OCI-LY1 (cell line): ENCODE measurements at regions not wholly inside any gene's neighbourhood (a gene's known extent, or its start where the extent isn't known, plus 50 kb on each side); places are given as distances from the start of the nearest gene placed in this dataset.

Source experiments
- EZH2 ChIP-seq: fragments of 200-600 bp; sonication (generic), shearing (Covaris generic); IDR thresholded peaks from 2 replicates; pipeline ENCODE4 v1.8.0; 2017; ENCODE audit warnings: borderline replicate concordance, mixed run types, mild to moderate bottlenecking, antibody characterized with exemption, low read length, moderate library complexity, mixed read lengths
- TF ChIP-seq, protein P1 (sequence below): fragments of 200-600 bp; sonication (generic), shearing (Covaris generic); IDR thresholded peaks from 2 replicates; pipeline ENCODE4 v1.5.1; 2017; ENCODE audit warnings: mild to moderate bottlenecking, antibody characterized with exemption, low read length, moderate library complexity, mixed read lengths

DNA sequence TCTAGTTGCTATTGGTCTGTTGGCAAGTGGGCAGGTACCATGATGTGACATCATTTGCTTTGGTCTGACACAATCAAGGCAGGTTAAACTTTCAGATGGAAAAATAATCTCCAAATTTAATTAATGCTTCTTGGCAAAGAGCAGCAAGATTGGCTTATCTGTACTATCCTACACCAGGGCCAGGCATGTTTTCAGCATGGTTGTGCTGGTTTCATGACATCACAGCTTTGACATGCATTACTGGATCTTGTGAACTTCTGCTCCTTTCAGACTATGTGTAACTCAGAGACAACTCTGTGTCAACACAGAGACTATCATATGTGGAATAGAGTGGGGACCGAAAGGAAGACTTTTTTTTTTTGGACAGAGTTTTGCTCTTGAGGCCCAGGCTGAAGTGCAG lies 520.5 kb downstream of the TDRD15 start:
- TF ChIP-seq, protein P1, sequence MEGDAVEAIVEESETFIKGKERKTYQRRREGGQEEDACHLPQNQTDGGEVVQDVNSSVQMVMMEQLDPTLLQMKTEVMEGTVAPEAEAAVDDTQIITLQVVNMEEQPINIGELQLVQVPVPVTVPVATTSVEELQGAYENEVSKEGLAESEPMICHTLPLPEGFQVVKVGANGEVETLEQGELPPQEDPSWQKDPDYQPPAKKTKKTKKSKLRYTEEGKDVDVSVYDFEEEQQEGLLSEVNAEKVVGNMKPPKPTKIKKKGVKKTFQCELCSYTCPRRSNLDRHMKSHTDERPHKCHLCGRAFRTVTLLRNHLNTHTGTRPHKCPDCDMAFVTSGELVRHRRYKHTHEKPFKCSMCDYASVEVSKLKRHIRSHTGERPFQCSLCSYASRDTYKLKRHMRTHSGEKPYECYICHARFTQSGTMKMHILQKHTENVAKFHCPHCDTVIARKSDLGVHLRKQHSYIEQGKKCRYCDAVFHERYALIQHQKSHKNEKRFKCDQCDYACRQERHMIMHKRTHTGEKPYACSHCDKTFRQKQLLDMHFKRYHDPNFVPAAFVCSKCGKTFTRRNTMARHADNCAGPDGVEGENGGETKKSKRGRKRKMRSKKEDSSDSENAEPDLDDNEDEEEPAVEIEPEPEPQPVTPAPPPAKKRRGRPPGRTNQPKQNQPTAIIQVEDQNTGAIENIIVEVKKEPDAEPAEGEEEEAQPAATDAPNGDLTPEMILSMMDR, result no peak
- TF ChIP-seq EZH2, result no peak
